A673 (cell line): ENCODE measurements at regions not wholly inside any gene's neighbourhood (a gene's known extent, or its start where the extent isn't known, plus 50 kb on each side); places are given as distances from the start of the nearest gene placed in this dataset.

Experiments
- BruUV-seq: library from RNA; stranded (reverse); fragments of 400-500 nt; replicated peaks from 2 replicates; lab custom pipeline; 2021; lab: Mats Ljungman, UMichigan
- CTCF ChIA-PET: fragments of 300-600 bp; sonication (Branson Sonifier 250); formaldehyde crosslinking; loops from one replicate; lab custom pipeline; 2022; ENCODE audit warnings: antibody characterized with exemption; lab: Charles Lee
- POLR2A ChIA-PET: fragments of 300-600 bp; sonication (Branson Sonifier 250); formaldehyde crosslinking; loops from one replicate; lab custom pipeline; 2022; ENCODE audit warnings: antibody characterized with exemption; ENCODE audit not compliant: low non-redundant PET; lab: Charles Lee
- DNase-seq: peaks from one replicate; pipeline ENCODE4 v3.0.0-alpha.2; 2015; ENCODE audit warnings: low spot score
- H3K27ac ChIP-seq: fragments of 200-600 bp; sonication (generic); 2 replicates; pipeline ENCODE4 v1.5.1; 2016; ENCODE audit warnings: mixed run types, low read depth, mild to moderate bottlenecking, mixed read lengths, antibody characterized with exemption, low read length; ENCODE audit not compliant: poor library complexity, severe bottlenecking
- H3K27me3 ChIP-seq: fragments of 200-600 bp; sonication (generic); replicated peaks from 2 replicates; pipeline ENCODE4 v1.6.1; 2017; ENCODE audit warnings: mixed run types, low read depth, mild to moderate bottlenecking, mixed read lengths, antibody characterized with exemption, low read length; ENCODE audit not compliant: insufficient read depth, poor library complexity
- H3K36me3 ChIP-seq: fragments of 200-600 bp; sonication (generic); 2 replicates; pipeline ENCODE4 v1.6.1; 2016; ENCODE audit warnings: mixed run types, mild to moderate bottlenecking, mixed read lengths, antibody characterized with exemption, low read length; ENCODE audit not compliant: insufficient read depth, poor library complexity, severe bottlenecking
- H3K4me1 ChIP-seq: fragments of 200-600 bp; sonication (generic); 2 replicates; pipeline ENCODE4 v1.6.1; 2017; ENCODE audit warnings: mixed run types, mild to moderate bottlenecking, mixed read lengths, antibody characterized with exemption, low read length; ENCODE audit not compliant: insufficient read depth, poor library complexity, severe bottlenecking
- H3K4me3 ChIP-seq: fragments of 200-600 bp; sonication (generic); 2 replicates; pipeline ENCODE4 v1.5.1; 2016; ENCODE audit warnings: low read depth, mixed run types, mild to moderate bottlenecking, mixed read lengths, low read length; ENCODE audit not compliant: poor library complexity, severe bottlenecking
- H3K9me3 ChIP-seq: fragments of 200-600 bp; sonication (generic); 2 replicates; pipeline ENCODE4 v1.6.1; 2016; ENCODE audit warnings: mixed run types, low read depth, mild to moderate bottlenecking, mixed read lengths, antibody characterized with exemption, low read length; ENCODE audit not compliant: poor library complexity, severe bottlenecking
- CTCF ChIP-seq: fragments of 300-800, 200-600 bp; sonication (generic); conservative IDR thresholded peaks from 2 replicates; pipeline ENCODE4 v1.5.1; 2017; ENCODE audit warnings: low read depth, mild to moderate bottlenecking, antibody characterized with exemption, low read length, moderate library complexity, mixed read lengths
- EZH2 ChIP-seq: fragments of 200-600 bp; sonication (generic); IDR thresholded peaks from 2 replicates; pipeline ENCODE4 v1.6.1; 2017; ENCODE audit warnings: borderline replicate concordance, low read depth, mild to moderate bottlenecking, mixed read lengths, antibody characterized with exemption, low read length; ENCODE audit not compliant: poor library complexity, severe bottlenecking
- intact Hi-C: fragments of 100-400 bp; cut with micrococcal nuclease; formaldehyde crosslinking; loops from one replicate; pipeline ENCODE4 v1.10.0; 2022; ENCODE audit not compliant: unreplicated experiment

- Histone ChIP-seq H3K36me3 (no peaks in the 10 kb centered on the region), H3K4me1 (no peaks in the 10 kb centered on the region), H3K27me3 (no peaks in the 10 kb centered on the region), H3K27ac (no peak overlapping the region), H3K9me3 (no peaks in the 10 kb centered on the region), H3K4me3 (no peak overlapping the region)
- no TSS peak for BruUV-seq
- no peak for DNase-seq
- intact Hi-C loops, result no loop called here
- no peak for TF ChIP-seq CTCF
- no peak for TF ChIP-seq EZH2
- CTCF ChIA-PET, result interaction anchor here (0.6 kb wide), 1 partner anchor 253 kb away, joined by 3 read pairs; no protein-coding TSS in a partner anchor
- POLR2A ChIA-PET, result no interaction called here
Measured at GRCh38 chr16:6428861-6429260, 903.8 kb upstream of the RBFOX1 start.

- no peaks in the 10 kb centered on the region for H3K27me3 ChIP-seq
- H3K4me1 ChIP-seq, result no peaks in the 10 kb centered on the region
- ChIA-PET CTCF (no interaction called here), POLR2A (no interaction called here)
- H3K36me3 ChIP-seq, result no peaks in the 10 kb centered on the region
- no peak overlapping the region for H3K4me3 ChIP-seq
- H3K9me3 ChIP-seq, result peaks cover 8% of the 10 kb centered on the region
- no peak for DNase-seq
- H3K27ac ChIP-seq, result no peak overlapping the region
- no TSS peak for BruUV-seq
- intact Hi-C loops, result no loop called here
- TF ChIP-seq EZH2, result no peak
- no peak for TF ChIP-seq CTCF
Measured at GRCh38 chr16:6427621-6428020, 905.0 kb upstream of the RBFOX1 start.

GRCh38 chr16:6407596-6407995 is 925.0 kb upstream of the RBFOX1 start:
- no peak for TF ChIP-seq EZH2
- no peak for TF ChIP-seq CTCF
- no TSS peak for BruUV-seq
- no peaks in the 10 kb centered on the region for H3K36me3 ChIP-seq
- H3K9me3 ChIP-seq, result peaks cover 3% of the 10 kb centered on the region
- no peak overlapping the region for H3K4me3 ChIP-seq
- CTCF ChIA-PET, result no interaction called here
- H3K27ac ChIP-seq, result no peak overlapping the region
- H3K4me1 ChIP-seq, result no peaks in the 10 kb centered on the region
- peak; percentile 9 for DNase-seq
- intact Hi-C loops, result no loop called here
- no peaks in the 10 kb centered on the region for H3K27me3 ChIP-seq
- POLR2A ChIA-PET, result no interaction called here
